Skeletal muscle cell (primary cell): ENCODE measurements at regions not wholly inside any gene's neighbourhood (a gene's known extent, or its start where the extent isn't known, plus 50 kb on each side); places are given as distances from the start of the nearest gene placed in this dataset.
"Not testable (repeated sequence)": the region's sequence is repeated elsewhere in the genome, so short reads cannot be mapped to it uniquely, and the experiment has no call there.

Experiments used
- DNase-seq: peaks from one replicate; pipeline ENCODE4 v3.0.0-alpha.2; 2010; ENCODE audit warnings: low read depth
- H3K4me3 ChIP-seq: 2 replicates; pipeline ENCODE4 v1.5.1; 2011; ENCODE audit warnings: low read depth, mild to moderate bottlenecking, control low read depth, low read length, moderate library complexity

DNA sequence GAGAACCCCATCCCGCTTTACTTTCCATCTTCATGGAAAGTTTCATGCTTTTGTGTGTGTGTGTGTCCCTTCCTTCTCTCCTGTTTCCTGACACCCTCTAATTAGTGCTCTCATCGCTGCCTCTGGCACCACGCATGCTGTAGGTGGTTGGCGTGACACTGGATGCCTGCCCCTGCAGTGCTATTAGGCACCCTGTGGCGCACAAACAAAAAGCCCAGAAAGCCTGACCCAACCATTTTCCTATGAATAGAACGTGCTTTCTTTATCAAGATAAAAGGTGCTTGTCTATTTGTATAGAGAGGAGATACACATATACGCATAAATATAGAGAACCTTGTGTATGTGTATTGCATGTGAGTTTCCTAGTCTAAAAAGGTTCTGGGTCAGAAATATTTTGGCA, 120.8 kb upstream of the CDCA7L start:
- DNase-seq: no peak
- H3K4me3 ChIP-seq: no peak overlapping the region

DNA sequence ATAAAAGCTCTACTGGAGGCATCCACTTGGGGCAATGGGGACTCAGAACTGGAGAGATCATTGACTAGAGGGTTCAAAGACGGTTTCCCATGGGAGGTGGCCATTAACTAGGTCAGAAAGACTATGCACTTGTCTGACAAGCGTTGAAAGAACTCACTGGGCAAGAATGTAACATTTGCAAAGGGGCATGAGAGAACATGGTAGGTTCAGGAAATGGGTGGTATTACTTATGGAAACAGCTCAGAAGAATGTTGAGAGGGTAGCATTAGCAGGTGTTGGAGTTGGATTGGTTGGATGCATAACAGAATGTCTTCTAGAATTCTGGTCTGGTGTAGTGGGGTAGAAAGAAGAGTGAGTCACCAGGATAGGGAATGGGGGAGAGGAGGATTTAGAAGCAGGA, 119.1 kb upstream of the CDCA7L start:
- no peak overlapping the region for H3K4me3 ChIP-seq
- DNase-seq: no peak

- DNase-seq: no peak
- H3K4me3 ChIP-seq: no peak overlapping the region
Measured at GRCh38 chr7:22061775-22062174, 116.1 kb upstream of the CDCA7L start.

- no peak overlapping the region for H3K4me3 ChIP-seq
- no peak for DNase-seq
Measured at GRCh38 chr7:22060863-22061262, 115.2 kb upstream of the CDCA7L start.

DNA sequence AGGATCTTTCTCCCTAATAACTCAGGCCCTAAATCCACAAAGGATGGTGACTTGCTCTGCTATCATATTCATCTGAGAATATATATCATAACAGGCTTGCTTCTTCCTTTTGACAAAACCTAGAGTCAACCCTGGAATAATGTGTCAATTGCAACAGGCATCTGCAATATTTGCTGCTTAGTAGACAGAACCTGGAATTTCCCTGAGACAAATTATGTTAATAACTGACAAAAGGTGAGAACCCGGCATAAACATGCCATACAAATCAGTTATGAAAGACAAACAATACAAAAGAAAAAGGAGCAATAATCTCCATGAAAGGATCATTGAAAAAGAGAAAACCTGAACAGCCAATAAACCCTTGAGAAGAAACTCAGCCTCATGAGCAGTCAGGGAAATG, 114.5 kb upstream of the CDCA7L start:
- no peak overlapping the region for H3K4me3 ChIP-seq
- no peak for DNase-seq

GRCh38 chr7:22055226-22055625, 109.5 kb upstream of the CDCA7L start:
- no peak overlapping the region for H3K4me3 ChIP-seq
- DNase-seq: no peak

- DNase-seq: no peak
Measured at GRCh38 chr7:22052674-22053365, 107.1 kb upstream of the CDCA7L start.

DNA sequence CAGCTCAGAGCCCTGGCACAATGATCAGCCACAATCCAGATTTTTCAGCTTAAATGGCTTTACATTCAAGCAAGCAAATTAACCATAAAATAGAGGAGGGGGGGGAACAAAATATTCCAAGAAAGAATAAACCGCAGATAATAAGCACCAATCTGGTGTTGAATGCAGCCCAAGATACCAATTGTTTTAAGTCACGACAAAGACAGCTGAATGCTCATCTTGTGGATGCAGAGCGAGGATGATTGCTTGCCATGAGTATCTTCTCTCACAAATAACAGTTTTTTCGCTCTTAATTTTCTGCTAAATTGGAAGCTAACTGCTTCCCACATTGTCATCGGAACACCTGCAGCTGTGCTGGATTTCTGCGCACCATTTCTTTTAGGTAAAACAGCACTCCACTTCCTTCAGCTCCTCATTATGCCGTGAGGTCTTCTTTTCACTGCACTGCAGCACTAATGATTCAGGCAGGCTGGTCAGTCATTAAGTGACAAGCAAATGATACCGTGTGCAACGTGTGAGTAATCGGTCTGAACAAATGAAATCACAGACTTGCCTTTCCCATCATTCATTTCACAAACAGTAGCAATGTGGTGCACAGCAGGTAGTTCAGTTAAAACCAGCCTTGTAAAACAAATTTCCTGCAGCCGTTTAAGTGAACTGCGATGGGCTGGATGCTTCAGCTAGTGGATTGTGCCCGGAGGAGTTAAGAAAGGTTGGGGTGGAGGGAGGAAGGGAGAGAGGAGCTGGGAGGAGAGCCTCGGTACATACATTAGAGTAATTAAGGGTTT, 106.4 kb upstream of the CDCA7L start:
- DNase-seq: no peak
- no peak overlapping the region for H3K4me3 ChIP-seq

More at GRCh38 chr7:22052674-22053365, 107.1 kb upstream of the CDCA7L start:
- no peak overlapping the region for H3K4me3 ChIP-seq

DNA sequence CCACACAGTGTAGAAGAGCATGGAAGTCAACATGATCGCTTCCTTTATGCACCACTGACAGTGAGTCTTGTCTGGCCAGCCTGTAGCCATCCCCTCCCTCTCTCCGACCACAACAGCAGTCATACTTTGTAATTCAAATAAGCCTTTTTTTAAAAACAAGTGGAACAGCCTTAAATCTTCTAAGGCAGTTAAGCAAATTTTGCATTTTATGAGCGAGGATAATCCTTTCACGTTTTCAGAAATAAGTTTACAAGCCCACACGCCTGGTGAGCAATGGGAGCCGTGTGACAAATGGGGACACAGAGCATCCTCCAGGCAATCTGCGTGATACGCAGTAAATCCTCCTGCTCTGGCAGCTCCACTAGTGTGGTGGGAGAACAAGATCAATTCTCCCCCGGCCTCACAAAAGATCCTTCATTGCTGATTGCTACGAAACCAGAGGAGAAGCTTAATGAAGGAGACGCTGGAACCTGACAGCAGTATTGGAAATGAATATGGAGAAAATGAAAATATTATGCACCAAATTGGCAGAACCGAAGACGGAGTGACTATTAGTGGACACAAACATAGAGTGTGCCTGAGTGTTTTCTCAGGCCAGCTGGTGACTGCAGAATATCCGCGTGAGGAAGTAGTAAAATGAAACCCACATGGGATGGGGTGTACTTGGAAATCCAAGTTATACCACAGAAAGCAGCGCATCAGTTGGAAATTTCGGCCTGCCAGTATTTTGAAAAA, 104.2 kb upstream of the CDCA7L start:
- no peak overlapping the region for H3K4me3 ChIP-seq
- DNase-seq: no peak

GRCh38 chr7:22043367-22043766, 97.7 kb upstream of the CDCA7L start:
- H3K4me3 ChIP-seq: no peak overlapping the region
- no peak for DNase-seq

GRCh38 chr7:22040923-22041595, 95.4 kb upstream of the CDCA7L start:
- no peak overlapping the region for H3K4me3 ChIP-seq
- DNase-seq: no peak

DNA sequence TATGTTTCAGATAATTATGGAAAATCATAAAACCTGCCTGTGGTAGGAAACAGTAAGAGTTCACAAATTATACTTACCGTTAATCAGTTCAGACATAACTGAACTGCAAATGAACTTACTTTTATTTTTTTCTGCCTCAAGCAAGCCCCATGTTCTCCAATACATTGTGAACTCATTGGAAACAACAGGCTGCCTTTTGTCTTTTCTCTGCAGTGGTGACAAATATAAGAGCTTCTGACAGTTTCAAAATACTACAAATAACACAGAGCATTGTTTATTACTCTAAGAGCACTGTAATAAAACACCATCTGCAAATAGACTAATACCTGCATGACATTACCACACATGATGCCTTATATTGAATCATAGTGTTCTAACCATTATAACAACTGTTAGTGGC, 94.0 kb upstream of the CDCA7L start:
- DNase-seq: no peak
- no peak overlapping the region for H3K4me3 ChIP-seq

GRCh38 chr7:22032356-22032755, 86.7 kb upstream of the CDCA7L start:
- H3K4me3 ChIP-seq, DNase-seq: not testable (repeated sequence)

- not testable (repeated sequence) for H3K4me3 ChIP-seq, DNase-seq
Measured at GRCh38 chr7:22028656-22029055, 83.0 kb upstream of the CDCA7L start.

- no peak for DNase-seq
- no peak overlapping the region for H3K4me3 ChIP-seq
Measured at GRCh38 chr7:22027475-22027874, 81.8 kb upstream of the CDCA7L start.

- H3K4me3 ChIP-seq: no peak overlapping the region
- DNase-seq: no peak
Measured at GRCh38 chr7:22025983-22026382, 80.3 kb upstream of the CDCA7L start.

GRCh38 chr7:22025075-22025474, 79.4 kb upstream of the CDCA7L start:
- no peak overlapping the region for H3K4me3 ChIP-seq
- DNase-seq: no peak

- no peak overlapping the region for H3K4me3 ChIP-seq
- DNase-seq: no peak
Measured at GRCh38 chr7:22019931-22020330, 74.2 kb upstream of the CDCA7L start.

- no peak for DNase-seq
- no peak overlapping the region for H3K4me3 ChIP-seq
Measured at GRCh38 chr7:22016507-22016906, 70.8 kb upstream of the CDCA7L start.

DNA sequence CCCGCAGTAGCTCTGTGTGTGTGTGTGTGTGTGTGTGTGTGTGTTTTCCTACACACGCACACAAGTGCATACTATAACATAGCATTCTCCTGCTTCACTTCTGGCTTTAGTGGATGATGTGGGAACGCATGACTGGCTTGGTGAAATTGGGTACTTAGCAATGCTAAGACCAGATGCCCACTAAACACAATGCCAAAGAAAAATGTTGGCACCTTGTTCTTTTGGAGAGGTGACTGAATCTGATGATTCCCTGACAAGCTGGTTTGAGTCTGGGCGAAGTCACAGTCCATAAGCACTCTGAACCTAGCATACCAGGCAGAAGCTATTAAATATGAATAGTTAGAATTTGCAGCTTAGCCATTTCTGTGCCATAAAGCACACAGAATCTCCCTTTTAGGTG, 68.0 kb upstream of the CDCA7L start:
- DNase-seq: no peak
- H3K4me3 ChIP-seq: no peak overlapping the region
